HG03575 (cell line): ENCODE measurements at regions not wholly inside any gene's neighbourhood (a gene's known extent, or its start where the extent isn't known, plus 50 kb on each side); places are given as distances from the start of the nearest gene placed in this dataset.

Experiments
- ATAC-seq: cut with Tn5 transposase; IDR thresholded peaks from one replicate; pipeline ENCODE4 v1.9.1; 2021; ENCODE audit not compliant: unreplicated experiment, insufficient number of reproducible peaks, low FRiP score; ENCODE audit errors: extremely low read depth

DNA sequence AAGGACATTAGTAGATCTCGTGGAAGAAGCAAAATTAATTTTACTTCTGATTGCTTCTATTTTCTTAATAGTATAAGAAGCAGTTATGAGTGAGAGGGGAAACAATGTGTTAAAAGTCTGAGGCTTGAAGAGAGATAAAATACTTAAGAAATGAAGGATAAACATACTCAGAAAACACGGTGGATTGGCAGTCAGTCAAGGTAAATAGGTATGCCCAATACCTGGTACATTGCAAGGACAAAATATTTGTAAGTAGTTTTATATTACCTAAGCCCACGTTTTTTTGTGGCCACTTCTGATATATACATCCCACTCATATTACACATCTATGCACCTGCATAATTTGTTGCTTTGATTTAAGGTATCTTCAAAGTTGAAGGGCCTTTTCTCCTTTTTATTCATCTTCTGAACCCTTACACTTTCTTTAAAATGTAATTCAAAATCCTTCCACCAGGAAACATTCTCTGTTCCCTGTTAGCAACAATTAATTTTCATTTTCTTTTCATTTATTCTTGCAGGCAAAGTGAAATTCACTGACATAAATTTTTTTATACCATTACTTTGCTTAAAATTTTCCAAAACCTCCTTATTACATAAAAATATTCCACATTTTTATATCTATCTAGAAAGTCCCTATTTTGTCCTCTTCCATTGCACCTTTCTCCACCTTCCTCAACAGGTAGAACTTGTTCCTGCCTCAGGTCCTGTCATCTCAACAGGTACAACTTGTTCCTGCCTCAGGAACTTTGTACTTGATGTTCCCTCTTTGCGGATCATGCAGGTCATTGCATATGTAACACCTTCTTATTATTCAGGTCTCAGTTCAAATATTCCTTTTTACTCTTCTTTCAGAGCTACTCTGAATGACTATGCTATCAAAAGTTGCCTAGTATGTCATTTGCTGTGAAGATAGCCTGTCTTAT, 755.7 kb upstream of the ALCAM start:
- no peak for ATAC-seq

DNA sequence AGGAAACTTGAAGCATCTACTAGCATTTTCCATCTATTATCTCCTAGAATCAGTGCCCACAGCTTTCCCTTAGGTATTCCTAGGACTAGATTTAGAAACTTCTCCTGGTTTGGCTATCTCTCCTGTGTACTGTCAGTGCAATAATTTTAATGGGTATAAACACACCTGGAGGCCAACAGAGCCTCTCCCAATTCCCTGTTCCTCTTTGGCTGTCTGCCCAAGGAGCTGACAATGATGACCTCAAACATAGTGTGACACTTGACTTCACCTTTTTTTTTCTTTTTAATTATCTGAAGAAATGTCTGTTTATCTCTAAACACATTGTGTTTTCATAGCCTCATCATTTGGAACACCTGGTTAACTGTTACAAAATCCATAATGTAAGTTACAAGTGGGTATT, 754.5 kb upstream of the ALCAM start:
- ATAC-seq, result no peak

DNA sequence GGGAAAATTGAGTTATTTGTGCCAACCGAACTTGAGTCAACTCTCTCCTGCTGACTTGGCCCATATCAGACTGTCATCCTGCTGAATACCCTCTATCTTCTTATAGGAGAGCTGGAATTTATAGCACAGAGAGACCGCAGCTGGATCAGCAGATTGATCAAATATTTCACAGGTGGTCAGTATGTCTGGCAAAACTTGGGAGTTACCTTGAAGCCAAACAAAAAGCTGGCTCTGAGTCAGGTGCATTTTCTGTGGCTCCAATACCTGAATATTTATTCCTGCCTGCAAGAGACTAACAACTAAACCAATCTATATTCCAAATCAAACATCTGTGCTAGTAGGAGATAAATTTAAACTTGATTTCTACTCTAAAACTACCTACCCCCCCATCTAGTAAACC, 752.1 kb upstream of the ALCAM start:
- no peak for ATAC-seq

DNA sequence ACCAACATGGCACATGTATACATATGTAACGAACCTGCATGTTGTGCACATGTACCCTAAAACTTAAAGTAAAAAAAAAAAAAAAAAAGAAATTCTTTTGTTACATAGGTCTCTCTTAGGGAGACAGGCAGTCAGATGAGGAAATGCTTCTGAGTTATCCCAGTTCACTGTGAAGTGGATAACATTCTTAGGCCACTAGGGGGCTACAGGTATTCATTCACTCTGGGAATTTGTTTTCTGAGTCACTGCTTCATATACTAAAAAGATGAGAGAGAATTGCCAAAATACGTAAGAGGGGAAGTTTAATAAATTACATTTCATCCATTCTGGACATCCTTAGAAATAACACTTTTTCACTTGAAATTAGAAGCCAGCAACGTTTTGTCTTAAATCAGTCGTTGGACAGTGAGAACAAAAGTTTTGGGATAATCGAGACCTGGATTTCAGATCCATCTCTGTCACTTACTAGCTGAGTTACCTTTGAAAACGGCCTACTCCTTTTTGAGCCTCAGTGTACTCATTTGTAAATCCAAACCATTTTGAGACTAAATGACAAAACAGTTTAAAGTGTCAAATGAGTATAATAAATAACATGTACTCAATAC, 738.4 kb upstream of the ALCAM start:
- ATAC-seq, result no peak

DNA sequence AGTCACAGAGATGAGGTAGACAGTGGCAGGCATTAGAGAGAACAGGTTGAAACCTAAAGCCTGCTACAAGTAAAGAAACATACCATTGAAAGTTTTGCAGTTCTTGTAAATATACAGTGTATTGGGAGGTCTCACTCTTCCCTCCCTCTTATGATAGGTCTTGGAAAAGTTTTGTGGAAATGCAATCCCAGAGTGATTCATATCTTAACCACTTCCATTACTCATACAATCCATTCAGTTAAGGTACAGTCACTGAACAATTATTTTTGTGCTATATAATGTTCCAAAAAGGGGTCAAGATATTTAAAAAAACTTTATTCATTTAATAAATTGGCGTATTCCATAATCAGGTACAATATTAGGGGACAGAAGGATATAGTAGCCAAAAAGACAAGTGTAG, 737.7 kb upstream of the ALCAM start:
- no peak for ATAC-seq

DNA sequence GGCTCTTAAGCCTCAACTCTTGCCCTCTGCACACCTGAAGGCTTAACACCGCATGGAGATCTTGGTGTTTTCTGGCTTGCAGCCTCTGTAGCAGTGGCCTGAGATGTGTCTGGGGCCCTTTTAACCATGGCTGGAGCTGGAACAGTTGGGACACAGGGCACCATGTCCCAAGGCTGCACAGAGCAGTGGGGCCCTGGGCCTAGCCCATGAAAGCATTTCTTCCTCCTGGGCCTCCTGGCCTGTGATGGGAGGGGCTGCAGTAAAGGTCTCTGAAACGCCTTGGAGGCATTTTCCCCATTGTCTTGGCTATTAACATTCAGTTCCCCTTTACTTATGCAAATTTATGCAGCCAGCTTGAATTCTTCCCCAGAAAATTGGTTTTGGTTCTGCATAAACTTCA, 735.5 kb upstream of the ALCAM start:
- no peak for ATAC-seq

DNA sequence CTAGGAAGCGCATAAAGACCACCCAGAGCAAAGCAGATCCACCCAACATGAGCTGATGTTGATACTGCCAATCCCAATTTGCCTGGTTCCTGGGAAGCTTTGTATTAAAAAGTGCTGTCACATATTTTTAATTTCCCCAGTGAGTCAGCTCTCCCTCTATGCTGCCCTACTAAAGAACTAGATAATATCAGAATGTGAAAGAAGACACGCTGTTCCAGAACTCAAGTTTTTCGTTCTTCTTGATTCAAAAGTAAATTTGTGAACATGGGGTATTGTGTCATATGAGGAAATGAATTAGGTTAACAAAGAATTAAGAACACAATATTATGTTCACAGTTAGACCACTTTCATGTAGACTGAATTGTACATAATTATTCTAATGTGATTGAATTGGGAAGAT, 734.2 kb upstream of the ALCAM start:
- no peak for ATAC-seq

DNA sequence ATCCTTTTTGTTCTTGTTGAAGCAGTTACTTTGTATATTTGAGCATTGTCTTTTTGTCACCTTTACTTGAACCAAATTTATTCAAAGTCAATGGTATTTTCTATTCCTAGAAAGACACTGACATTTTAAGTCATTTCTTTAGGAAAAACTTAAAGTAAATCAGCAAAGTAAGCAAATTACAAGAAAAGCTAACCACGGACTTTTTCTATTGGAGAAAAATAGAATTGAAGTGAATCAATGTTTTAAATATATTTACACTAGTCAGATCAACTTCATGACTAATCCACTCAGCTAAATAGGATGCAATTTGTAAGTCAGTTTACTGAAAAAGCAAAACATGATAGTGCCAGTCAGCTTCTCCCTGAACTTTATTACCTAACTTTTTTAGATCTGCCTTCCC, 733.8 kb upstream of the ALCAM start:
- ATAC-seq, result no peak

DNA sequence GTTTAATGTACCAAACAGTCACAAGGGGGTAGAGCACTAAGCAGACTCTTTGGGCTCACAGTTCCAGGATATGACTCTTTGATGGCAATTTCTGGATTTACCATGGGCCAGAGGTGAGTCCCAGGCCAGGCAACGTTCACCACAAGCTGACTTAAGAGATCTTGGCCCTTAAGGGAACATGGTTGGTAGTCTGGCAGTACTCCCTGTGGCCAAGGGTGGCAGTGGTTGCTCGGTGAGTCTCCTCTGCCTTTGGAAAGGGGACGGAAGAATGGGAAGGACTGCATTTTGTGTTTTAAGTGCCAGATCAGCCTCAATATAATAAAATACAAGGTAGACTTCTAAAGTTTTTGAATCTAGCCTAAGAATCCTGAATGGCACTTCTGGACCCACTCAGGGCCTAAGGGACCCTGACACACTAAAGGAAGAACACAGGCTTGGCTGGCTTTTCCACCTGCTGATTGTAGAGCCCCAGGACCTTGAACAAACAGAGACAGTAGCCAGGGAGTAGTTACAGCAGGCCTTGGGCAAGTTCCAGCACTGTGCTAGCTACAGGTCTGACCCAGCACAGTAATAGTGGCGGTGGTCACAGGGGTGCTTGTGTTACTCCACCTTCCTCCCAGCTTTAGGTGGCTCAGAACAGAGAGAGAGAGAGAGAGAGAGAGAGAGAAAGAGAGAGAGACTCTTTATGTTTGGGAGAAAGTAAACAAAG, 730.7 kb upstream of the ALCAM start:
- ATAC-seq, result no peak

DNA sequence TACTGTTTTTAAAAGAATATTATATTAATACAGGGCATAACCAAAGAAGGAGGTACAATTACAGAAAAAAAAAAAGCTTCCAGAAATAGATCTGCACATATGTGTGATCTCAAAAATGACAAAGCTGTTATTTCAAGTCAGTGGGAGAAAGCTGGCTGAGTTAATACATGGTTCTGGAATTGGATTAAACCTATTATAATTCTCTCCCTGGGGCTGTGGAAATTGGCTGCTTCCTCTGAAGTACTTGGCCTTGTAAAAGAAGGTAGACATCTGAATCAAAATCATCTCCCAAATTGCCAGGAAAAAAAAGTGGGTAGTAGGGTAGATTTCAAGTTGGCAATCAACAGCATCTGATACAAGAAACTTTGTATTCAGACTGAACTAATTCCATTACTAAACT, 723.9 kb upstream of the ALCAM start:
- no peak for ATAC-seq

DNA sequence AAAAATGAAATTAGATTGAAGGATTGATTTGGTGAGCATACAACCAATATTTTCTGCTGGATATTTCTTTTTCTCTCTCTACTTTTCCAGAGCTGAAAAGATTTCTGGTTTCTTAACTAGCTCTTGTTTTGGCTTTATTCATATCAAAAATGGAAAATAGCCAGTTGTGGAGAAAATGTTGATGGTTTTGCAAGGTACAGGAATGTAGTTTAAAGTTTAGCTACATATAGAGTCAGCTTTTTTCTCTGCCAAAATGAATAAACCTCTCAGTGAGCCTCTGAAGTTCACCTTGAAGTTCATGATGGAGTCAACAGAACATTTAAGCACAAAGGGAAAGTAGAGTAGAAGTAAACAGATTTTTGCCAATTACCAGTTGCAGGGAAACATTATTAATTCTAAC, 720.5 kb upstream of the ALCAM start:
- no peak for ATAC-seq

DNA sequence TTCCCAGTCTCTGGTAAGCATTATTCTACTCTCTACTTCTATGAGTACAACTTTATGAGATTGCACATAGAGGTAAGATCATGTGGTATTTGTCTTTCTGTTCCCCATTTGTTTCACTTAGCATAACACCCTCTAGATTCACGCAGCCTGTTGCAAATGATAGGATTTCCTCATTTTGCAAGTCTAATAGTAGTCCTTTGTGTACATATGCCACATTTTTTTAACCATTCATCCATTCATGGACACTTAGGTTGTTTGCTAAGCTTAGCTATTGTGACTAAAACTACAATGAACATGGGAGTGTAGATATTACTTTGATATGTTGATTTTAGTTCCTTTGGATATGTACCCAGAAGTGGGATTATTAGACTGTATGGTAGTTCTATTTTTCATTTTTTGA, 717.9 kb upstream of the ALCAM start:
- no peak for ATAC-seq

DNA sequence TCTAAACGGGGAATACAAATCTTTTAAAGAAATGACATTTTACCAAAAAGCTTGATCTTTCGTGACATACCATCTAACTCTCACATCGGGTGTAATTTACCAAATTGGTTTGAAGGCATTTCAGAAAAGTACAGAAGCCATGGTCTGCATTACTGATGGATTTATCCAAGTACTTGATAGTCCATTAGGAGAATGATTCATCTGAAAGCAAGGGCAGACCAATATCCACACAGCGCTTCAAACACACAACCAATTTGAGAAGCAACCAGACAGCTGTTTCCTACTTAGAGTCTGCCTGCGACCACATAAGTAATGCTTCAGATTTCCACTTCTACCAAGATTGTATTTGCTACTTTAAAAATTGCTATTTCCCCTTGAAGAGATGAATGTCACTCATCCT, 697.6 kb upstream of the ALCAM start:
- ATAC-seq, result no peak

DNA sequence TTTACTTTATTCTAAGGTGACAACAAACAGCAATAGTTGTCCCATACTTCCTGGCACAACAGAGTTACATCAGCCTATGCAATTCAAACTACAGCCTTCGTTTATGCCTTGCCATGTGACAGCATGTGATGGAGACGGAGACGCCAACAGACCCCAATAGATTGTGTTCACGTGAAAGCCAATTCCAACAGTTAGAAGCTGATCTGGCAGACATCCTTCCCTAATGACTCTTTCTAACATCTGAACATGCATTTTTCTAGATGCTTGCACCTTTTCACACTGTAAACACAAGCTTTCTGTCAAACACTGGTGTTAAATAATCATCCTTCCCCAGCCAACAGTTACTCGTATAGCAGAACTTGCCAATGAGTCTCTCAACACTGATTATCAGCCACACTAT, 694.4 kb upstream of the ALCAM start:
- ATAC-seq, result no peak

DNA sequence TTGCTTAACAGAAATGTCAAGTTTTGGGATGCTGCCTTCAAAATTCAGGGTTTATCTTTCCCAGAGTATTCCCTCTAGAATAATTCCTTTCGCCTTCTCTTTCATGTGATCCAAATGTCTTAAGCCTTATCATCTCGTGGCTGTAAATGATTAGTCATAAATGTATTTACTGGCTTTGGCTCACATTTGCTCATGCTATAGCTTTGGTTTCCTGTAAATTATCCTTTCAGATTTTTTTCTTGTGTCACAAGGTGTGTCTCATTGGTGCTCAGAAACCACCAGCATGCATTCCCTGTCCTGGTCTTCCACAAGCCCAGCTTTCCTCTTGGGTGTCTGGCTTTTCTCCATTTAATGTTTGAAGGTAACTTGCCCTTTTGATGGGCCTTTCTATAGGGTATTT, 692.7 kb upstream of the ALCAM start:
- no peak for ATAC-seq

DNA sequence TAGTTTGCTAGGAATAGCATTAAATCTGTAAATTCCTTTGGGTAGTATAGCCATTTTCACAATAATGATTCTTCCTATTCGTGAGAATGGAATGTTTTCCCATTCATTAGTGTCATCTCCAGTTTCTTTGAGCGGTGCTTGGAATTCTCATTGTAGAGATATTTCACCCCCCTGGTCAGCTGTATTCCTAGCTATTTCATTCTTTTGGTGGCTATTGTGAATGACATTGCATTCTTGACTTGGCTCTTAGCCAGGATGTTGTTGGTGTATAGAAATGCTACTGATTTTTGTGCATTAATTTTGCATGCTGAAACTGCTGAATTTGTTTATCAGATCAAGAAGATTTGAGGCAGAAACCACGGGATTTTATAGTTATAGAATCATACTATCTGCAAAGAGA, 690.5 kb upstream of the ALCAM start:
- no peak for ATAC-seq

DNA sequence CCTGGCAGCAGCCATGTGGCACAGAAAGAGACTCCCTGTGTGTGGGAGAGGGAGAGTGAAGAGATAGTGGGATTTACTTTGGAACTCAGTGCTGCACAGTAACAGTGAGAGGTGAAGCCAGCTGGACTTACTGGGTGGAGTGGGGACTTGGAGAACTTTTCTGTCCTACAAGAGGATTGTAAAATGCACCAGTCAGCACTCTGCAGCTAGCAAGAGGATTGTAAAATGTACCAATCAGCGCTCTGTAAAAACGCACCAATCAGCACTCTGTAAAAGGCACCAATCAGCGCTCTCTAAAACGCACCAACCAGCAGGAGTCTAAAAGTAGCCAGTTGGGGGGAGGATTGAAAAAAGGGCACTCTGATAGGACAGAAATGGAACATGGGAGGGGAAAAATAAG, 688.8 kb upstream of the ALCAM start:
- no peak for ATAC-seq

DNA sequence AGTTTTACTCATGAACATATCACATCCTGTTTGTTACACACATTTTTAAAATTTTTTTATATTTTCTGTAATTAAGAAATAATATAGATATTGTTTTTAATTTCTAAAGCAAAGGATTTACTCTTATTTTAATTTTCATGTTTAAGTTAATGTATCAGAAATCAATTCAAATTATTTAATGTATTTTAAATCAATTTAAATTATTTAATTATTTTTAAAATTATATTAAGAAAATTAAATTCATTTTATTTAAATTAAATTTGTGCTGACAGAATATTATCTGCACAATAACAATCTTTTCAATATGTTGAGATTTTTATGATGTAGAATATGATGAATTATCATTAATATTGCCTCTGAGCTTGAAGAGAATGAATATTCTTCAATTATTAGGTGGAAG, 681.2 kb upstream of the ALCAM start:
- ATAC-seq, result no peak

DNA sequence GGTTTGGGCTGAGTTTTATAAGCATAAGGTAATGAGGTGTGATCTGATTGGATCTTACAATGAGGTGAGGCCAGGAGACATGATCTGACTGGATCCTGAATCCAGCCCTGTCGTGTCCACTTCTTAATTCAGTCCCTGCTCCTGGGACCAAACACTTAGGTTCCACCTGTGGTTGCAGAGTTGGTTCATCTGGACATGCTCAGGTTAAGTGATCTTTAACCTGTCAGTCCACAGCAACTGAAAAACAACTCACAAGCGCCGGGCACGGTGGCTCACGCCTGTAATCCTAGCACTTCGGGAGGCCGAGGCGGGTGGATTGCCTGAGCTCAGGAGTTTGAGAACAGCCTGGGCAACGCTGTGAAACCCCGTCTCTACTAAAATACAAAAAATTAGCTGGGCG, 679.3 kb upstream of the ALCAM start:
- ATAC-seq, result no peak

DNA sequence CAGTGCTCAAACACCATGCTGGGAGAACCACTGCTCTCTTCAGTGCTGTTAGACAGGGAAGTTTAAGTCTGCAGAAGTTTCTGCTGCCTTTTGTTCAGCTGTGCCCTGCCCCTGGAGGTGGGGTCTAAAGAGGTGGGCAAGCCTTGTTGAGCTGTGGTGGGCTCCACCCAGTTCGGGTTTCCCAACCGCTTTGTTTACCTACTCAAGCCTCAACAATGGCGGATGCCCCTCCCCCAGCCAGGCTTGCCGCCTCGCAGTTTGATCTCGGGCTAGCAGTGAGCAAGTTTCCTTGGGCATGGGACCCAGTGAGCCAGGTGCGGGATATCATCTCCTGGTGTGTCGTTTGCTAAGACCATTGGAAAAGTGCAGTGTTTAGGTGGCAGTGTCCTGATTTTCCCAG, 670.2 kb upstream of the ALCAM start:
- no peak for ATAC-seq
